WERI-Rb-1 (cell line): ENCODE measurements at regions not wholly inside any gene's neighbourhood (a gene's known extent, or its start where the extent isn't known, plus 50 kb on each side); places are given as distances from the start of the nearest gene placed in this dataset.

Experiments
- DNase-seq: peaks from one replicate; pipeline ENCODE4 v3.0.0-alpha.2; 2020
- H3K27ac ChIP-seq: fragments of 250-450 bp; sonication (Bioruptor Pico); 2 replicates; pipeline ENCODE4 v1.5.1; 2020; ENCODE audit warnings: mild to moderate bottlenecking, moderate library complexity
- H3K27me3 ChIP-seq: fragments of 250-450 bp; sonication (Bioruptor Pico); 2 replicates; pipeline ENCODE4 v1.5.1; 2021; ENCODE audit warnings: mild to moderate bottlenecking, low read depth, moderate library complexity; ENCODE audit not compliant: insufficient read depth, severe bottlenecking
- H3K36me3 ChIP-seq: fragments of 250-450 bp; sonication (Bioruptor Pico); 2 replicates; pipeline ENCODE4 v1.5.1; 2020; ENCODE audit warnings: mild to moderate bottlenecking, moderate library complexity
- H3K4me3 ChIP-seq: 2 replicates; pipeline ENCODE4 v1.5.1; 2011; ENCODE audit warnings: low read depth, mild to moderate bottlenecking, control low read depth, low read length
- H3K9me3 ChIP-seq: fragments of 250-450 bp; sonication (Bioruptor Pico); 2 replicates; pipeline ENCODE4 v1.5.1; 2021; ENCODE audit warnings: mild to moderate bottlenecking, moderate library complexity; ENCODE audit not compliant: severe bottlenecking
- TF ChIP-seq, protein P1 (sequence below): IDR thresholded peaks from 2 replicates; pipeline ENCODE4 v1.5.1; 2011; ENCODE audit warnings: low read depth, mild to moderate bottlenecking, control low read depth, inconsistent platforms, low read length

DNA sequence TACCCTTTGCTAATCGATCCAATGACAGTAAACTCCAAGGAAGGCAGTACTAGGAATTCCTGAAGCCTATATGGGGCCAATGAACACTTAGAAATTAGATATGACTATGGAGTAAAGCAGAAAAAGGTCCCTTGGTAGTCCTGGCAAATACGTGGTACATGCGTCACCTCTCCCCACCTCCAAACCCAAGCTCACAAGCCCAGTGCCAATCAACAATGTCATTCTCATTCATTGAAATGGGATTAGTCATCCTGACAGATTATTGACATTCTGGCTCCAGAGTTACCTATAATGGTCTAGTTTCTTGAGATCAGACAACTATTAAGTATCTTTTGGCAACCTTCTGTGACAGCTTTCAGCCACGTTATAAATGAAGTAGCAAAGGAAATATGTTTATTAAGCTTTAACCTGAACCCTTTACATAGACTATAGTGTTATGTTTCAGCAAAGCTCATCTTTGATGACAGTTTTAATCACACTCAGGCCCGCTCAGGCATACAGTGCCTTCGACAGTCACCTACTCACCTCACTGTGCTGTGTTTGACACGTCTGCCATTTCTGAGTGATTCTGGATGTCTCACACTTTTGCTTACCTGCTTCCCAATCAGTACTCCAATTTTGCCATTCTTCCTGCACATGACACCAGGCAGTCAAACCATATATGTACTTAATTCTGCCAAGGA is 69.6 kb upstream of the ADO start:
- Histone ChIP-seq H3K36me3 (no peaks in the 10 kb centered on the region), H3K4me3 (no peak overlapping the region), H3K27me3 (peaks cover 37% of the 10 kb centered on the region), H3K27ac (no peak overlapping the region), H3K9me3 (no peaks in the 10 kb centered on the region)
- TF ChIP-seq, protein P1, sequence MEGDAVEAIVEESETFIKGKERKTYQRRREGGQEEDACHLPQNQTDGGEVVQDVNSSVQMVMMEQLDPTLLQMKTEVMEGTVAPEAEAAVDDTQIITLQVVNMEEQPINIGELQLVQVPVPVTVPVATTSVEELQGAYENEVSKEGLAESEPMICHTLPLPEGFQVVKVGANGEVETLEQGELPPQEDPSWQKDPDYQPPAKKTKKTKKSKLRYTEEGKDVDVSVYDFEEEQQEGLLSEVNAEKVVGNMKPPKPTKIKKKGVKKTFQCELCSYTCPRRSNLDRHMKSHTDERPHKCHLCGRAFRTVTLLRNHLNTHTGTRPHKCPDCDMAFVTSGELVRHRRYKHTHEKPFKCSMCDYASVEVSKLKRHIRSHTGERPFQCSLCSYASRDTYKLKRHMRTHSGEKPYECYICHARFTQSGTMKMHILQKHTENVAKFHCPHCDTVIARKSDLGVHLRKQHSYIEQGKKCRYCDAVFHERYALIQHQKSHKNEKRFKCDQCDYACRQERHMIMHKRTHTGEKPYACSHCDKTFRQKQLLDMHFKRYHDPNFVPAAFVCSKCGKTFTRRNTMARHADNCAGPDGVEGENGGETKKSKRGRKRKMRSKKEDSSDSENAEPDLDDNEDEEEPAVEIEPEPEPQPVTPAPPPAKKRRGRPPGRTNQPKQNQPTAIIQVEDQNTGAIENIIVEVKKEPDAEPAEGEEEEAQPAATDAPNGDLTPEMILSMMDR = no peak
- no peak for DNase-seq

DNA sequence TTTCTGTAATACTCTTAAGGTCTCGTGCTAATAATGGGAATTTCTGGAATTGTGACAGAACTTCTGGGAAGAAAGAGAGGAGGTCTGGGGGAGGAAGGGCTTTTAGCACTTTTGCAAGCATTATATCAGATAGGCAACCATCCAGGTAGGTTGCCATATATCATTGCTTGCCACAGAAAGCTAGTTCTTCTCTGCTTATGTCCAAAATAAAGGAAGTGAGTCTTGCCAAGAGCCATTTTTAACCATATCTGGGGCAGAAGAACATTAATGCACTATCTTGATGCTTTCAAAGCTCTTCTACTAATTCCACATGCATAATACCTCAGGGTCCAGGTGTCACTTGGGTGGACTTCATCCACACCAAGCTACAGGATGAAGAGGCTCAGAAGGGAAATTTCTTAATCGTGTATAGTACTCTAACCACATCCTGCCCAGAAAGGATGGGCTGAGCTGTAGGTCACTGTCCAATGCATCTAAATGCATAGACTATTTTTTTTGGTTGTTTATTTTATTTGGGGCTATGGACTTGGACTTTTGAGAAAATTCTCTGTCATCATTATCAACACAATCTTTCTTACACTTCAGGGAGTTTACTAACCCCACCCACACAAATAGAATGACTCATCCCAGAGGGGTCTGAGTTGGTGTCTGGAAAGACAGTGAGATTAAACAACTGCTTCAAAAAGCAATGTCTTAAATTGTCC is 68.9 kb upstream of the ADO start:
- Histone ChIP-seq H3K27ac (no peak overlapping the region), H3K9me3 (no peaks in the 10 kb centered on the region), H3K27me3 (peaks cover 35% of the 10 kb centered on the region), H3K36me3 (no peaks in the 10 kb centered on the region), H3K4me3 (no peak overlapping the region)
- no peak for DNase-seq
- TF ChIP-seq, protein P1 = no peak

DNA sequence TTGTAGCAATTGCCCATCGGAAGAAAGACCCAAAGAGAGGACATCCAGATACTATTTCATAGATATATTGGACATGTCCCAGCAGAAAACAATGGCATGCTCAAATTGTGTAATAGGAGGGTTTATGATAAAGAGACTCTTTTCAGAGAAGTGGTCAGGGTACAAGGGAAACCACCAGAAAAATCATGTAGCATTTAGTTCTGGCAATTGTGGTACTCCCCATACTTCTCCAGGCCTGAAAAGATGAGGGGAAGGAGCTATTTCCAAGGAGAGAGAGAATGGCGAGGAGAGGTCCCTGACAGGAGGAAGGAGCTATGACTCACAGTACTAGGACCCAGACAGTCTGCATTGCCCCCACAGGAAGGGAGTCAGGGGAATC is 68.4 kb upstream of the ADO start:
- Histone ChIP-seq H3K27me3 (peaks cover 31% of the 10 kb centered on the region), H3K9me3 (no peaks in the 10 kb centered on the region), H3K36me3 (no peaks in the 10 kb centered on the region), H3K27ac (no peak overlapping the region), H3K4me3 (no peak overlapping the region)
- no peak for DNase-seq
- TF ChIP-seq, protein P1 = no peak

DNA sequence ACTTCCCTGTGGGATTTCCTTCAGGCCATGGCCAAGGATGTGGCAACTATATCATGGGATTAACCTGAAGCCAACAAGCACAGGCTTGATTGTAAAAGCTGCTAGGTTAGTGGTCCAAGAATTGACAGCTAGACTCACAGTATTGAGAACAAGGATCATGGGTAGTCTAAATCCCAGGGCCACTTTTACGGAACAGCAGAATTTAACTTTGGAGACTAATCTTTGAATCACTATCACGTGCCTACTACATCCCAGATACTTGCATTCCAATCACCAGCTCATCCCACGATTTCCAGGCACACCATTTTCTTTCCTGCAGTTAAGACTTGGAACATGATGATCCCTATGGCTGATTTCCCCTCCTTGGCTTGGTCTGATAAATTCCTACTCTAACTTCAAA is 65.6 kb upstream of the ADO start:
- no peaks in the 10 kb centered on the region for H3K9me3 ChIP-seq
- no peak overlapping the region for H3K4me3 ChIP-seq
- peaks cover 34% of the 10 kb centered on the region for H3K27me3 ChIP-seq
- TF ChIP-seq, protein P1 = no peak
- H3K27ac ChIP-seq = no peak overlapping the region
- no peak for DNase-seq
- H3K36me3 ChIP-seq = no peaks in the 10 kb centered on the region

DNA sequence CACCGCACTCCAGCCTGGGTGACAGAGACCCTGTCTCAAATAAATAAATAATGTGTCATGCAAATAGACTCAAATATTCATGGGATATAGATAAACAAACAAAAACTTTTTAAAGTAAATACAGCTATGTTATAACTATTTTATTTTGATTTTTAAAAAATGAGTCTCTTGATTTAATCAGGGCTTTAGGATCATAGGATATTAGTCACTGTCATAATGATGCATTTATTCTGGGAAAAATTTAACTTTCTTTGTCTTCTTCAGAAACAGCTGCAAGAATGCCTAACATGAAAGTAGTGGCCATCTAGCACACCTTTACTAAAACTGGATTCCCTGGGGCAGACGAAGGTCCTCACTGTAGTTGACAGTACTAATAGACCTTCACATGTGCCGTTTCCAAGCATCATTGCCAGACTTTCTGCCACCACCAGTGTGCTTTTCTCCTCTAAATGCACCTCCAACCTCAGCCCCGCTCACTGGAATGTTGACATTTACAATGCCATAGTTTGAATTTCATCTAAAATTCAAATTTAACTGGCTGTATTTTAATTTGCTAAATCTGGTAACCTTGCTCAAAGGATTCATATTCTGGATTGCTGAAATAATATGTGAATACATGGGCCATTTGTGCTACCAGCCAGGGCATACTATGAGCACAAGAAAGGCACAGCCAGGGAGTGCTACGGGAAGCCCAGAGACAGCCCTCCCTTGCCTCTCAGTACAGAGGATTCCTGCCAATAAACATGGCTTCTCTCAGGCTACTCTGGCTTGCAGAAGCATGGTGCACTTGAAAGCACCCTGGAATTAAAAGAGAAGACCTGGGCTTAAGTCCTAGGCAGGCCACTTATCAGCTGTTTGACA is 63.4 kb upstream of the ADO start:
- TF ChIP-seq, protein P1 = no peak
- Histone ChIP-seq H3K36me3 (no peaks in the 10 kb centered on the region), H3K27ac (no peak overlapping the region), H3K4me3 (no peak overlapping the region), H3K9me3 (no peaks in the 10 kb centered on the region), H3K27me3 (peaks cover 38% of the 10 kb centered on the region)
- no peak for DNase-seq
